PC-9 (cell line): ENCODE measurements at regions not wholly inside any gene's neighbourhood (a gene's known extent, or its start where the extent isn't known, plus 50 kb on each side); places are given as distances from the start of the nearest gene placed in this dataset.

ENCODE experiments used
- BruUV-seq: library from RNA; stranded (reverse); fragments of 400-500 nt; replicated peaks from 2 replicates; lab custom pipeline; 2021; lab: Mats Ljungman, UMichigan
- CTCF ChIA-PET: fragments of 300-600 bp; sonication (Branson Sonifier 250); formaldehyde crosslinking; loops from one replicate; lab custom pipeline; 2022; ENCODE audit warnings: antibody characterized with exemption; lab: Charles Lee
- POLR2A ChIA-PET: fragments of 300-600 bp; sonication (Branson Sonifier 250); formaldehyde crosslinking; loops from one replicate; lab custom pipeline; 2022; ENCODE audit warnings: antibody characterized with exemption; ENCODE audit not compliant: unreplicated experiment; lab: Charles Lee
- DNase-seq, 2 experiments: peaks; one replicate each; pipeline versions ENCODE4 v3.0.0 to v3.0.0-alpha.2; 2015 to 2022; ENCODE audit warnings: mixed read lengths in 1 of 2
- H2AFZ ChIP-seq: fragments of 200-600 bp; sonication (generic); 2 replicates; pipeline ENCODE4 v1.8.1; 2017; ENCODE audit warnings: antibody characterized with exemption
- H3F3A ChIP-seq: fragments of 200-600 bp; sonication (generic); 2 replicates; pipeline ENCODE4 v1.8.1; 2017; ENCODE audit warnings: antibody characterized with exemption, mild to moderate bottlenecking, low read depth; ENCODE audit not compliant: insufficient read depth
- H3K27ac ChIP-seq: fragments of 200-600 bp; sonication (generic); 2 replicates; pipeline ENCODE4 v1.6.1; 2016; ENCODE audit warnings: mixed run types
- H3K27me3 ChIP-seq: fragments of 200-600 bp; sonication (generic); 2 replicates; pipeline ENCODE4 v1.6.1; 2016; ENCODE audit warnings: low read depth, mixed run types; ENCODE audit not compliant: insufficient read depth
- H3K36me3 ChIP-seq: fragments of 200-600 bp; sonication (generic); 2 replicates; pipeline ENCODE4 v1.6.1; 2016; ENCODE audit warnings: low read depth, mixed run types
- H3K4me1 ChIP-seq: fragments of 200-600 bp; sonication (generic); replicated peaks from 2 replicates; pipeline ENCODE4 v1.6.1; 2016; ENCODE audit warnings: mixed run types; ENCODE audit not compliant: insufficient read depth
- H3K4me2 ChIP-seq: fragments of 200-600 bp; sonication (generic); 2 replicates; pipeline ENCODE4 v1.6.1; 2017; ENCODE audit warnings: mixed run types
- H3K4me3 ChIP-seq: fragments of 200-600 bp; sonication (generic); 2 replicates; pipeline ENCODE4 v1.6.1; 2016; ENCODE audit warnings: mixed run types
- H3K79me2 ChIP-seq: fragments of 200-600 bp; sonication (generic); 2 replicates; pipeline ENCODE4 v1.6.1; 2017; ENCODE audit warnings: low read depth, mixed run types
- H3K9me2 ChIP-seq: fragments of 200-600 bp; sonication (generic); 2 replicates; pipeline ENCODE4 v1.8.1; 2017; ENCODE audit warnings: mild to moderate bottlenecking; ENCODE audit not compliant: insufficient read depth
- H3K9me3 ChIP-seq: fragments of 200-600 bp; sonication (generic); 2 replicates; pipeline ENCODE4 v1.8.1; 2016; ENCODE audit warnings: low read depth; ENCODE audit not compliant: insufficient read depth
- H4K20me1 ChIP-seq: fragments of 200-600 bp; sonication (generic); 2 replicates; pipeline ENCODE4 v1.8.1; 2017; ENCODE audit not compliant: insufficient read depth
- CTCF ChIP-seq: fragments of 200-600 bp; sonication (generic); conservative IDR thresholded peaks from 2 replicates; pipeline ENCODE4 v1.6.1; 2017; ENCODE audit warnings: mixed run types, antibody characterized with exemption, mild to moderate bottlenecking, moderate library complexity
- EZH2 ChIP-seq: fragments of 200-600 bp; sonication (generic); IDR thresholded peaks from 2 replicates; pipeline ENCODE4 v1.8.0; 2017; ENCODE audit warnings: antibody characterized with exemption, low read depth
- intact Hi-C: fragments of 100-400 bp; cut with micrococcal nuclease; formaldehyde crosslinking; loops from one replicate; pipeline ENCODE4 v1.10.0; 2022; ENCODE audit not compliant: unreplicated experiment

DNA sequence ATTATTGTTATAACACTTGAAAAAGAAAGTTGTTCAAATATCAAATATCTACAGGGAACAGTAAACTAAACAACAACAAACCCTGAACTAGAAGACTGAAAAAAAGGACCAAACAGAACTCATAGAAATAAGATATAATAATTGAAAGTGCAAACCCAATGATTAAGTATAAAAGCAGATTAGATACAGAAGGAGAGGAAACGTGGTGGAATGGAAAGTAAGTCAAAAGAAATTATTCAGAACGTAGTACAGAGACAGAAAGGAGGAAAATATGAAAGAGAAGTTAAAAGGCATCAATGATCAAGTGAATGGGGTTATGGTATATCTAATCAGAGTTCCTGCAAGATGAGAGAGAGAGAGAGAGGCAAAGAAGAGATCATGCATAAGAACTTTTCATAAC lies 174.2 kb upstream of the DACH1 start:
- CTCF ChIA-PET, result no interaction called here
- Histone ChIP-seq H2AFZ (no peak overlapping the region), H4K20me1 (no peaks in the 10 kb centered on the region), H3K9me2 (no peaks in the 10 kb centered on the region; the same call in 1 of the 2 replicates), H3F3A (no peaks in the 10 kb centered on the region), H3K4me1 (no peaks in the 10 kb centered on the region), H3K4me3 (no peak overlapping the region), H3K9me3 (no peaks in the 10 kb centered on the region; the same call in 1 of the 2 replicates), H3K4me2 (no peak overlapping the region), H3K27ac (no peak overlapping the region), H3K27me3 (no peaks in the 10 kb centered on the region), H3K79me2 (no peaks in the 10 kb centered on the region), H3K36me3 (no peaks in the 10 kb centered on the region)
- TF ChIP-seq CTCF (no peak), EZH2 (no peak)
- BruUV-seq, result no TSS peak
- POLR2A ChIA-PET, result no interaction called here
- DNase-seq, result no peak
- intact Hi-C loops, result no loop called here

GRCh38 chr13:72039126-72039525 lies 172.1 kb upstream of the DACH1 start:
- H3K4me3 ChIP-seq, result no peak overlapping the region
- no peaks in the 10 kb centered on the region for H3K27me3 ChIP-seq
- no peak overlapping the region for H3K4me2 ChIP-seq
- ChIA-PET POLR2A (no interaction called here), CTCF (no interaction called here)
- no peaks in the 10 kb centered on the region for H3K79me2 ChIP-seq
- no peaks in the 10 kb centered on the region; the same call in 1 of the 2 replicates for H3K9me2 ChIP-seq
- no peak for DNase-seq
- H3K9me3 ChIP-seq, result no peaks in the 10 kb centered on the region; the same call in 1 of the 2 replicates
- H3K36me3 ChIP-seq, result no peaks in the 10 kb centered on the region
- H2AFZ ChIP-seq, result no peak overlapping the region
- BruUV-seq, result no TSS peak
- no peaks in the 10 kb centered on the region for H3F3A ChIP-seq
- no peaks in the 10 kb centered on the region for H3K4me1 ChIP-seq
- no peaks in the 10 kb centered on the region for H4K20me1 ChIP-seq
- intact Hi-C loops, result no loop called here
- TF ChIP-seq EZH2 (no peak), CTCF (no peak)
- H3K27ac ChIP-seq, result no peak overlapping the region

DNA sequence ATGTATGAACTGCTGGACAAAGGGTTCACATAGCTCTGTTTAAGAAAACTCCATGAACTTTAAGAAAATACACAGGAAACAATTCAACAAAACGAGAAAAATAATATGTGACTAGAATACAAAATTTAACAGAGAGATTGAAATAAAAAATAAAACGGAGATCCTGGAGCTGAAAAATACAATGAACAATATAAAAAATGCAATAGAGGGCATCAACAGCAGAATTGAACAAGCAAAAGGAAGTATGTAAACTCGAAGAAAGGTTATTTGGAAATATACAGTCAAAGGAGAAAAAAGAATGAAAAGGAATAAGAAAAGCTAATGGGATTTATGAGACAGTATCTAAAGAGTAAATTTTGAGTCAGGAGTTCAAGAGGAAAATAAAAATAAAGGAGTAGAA lies 163.0 kb upstream of the DACH1 start:
- BruUV-seq, result no TSS peak

More for the DNA sequence above, 163.0 kb upstream of the DACH1 start:
- POLR2A ChIA-PET, result no interaction called here
- CTCF ChIA-PET, result no interaction called here
- Histone ChIP-seq H3K27me3 (no peaks in the 10 kb centered on the region), H3K36me3 (no peaks in the 10 kb centered on the region), H4K20me1 (no peaks in the 10 kb centered on the region), H3F3A (no peaks in the 10 kb centered on the region), H3K4me3 (no peak overlapping the region), H2AFZ (no peak overlapping the region), H3K4me2 (no peak overlapping the region), H3K9me2 (no peaks in the 10 kb centered on the region), H3K4me1 (no peaks in the 10 kb centered on the region), H3K9me3 (no peaks in the 10 kb centered on the region), H3K79me2 (no peaks in the 10 kb centered on the region), H3K27ac (no peak overlapping the region)
- TF ChIP-seq EZH2, result no peak
- TF ChIP-seq CTCF, result no peak
- intact Hi-C loops, result no loop called here
- DNase-seq, result no peak
